ENCODE measurements at regions not wholly inside any gene's neighbourhood (a gene's known extent, or its start where the extent isn't known, plus 50 kb on each side); places are given as distances from the start of the nearest gene placed in this dataset.

DNA sequence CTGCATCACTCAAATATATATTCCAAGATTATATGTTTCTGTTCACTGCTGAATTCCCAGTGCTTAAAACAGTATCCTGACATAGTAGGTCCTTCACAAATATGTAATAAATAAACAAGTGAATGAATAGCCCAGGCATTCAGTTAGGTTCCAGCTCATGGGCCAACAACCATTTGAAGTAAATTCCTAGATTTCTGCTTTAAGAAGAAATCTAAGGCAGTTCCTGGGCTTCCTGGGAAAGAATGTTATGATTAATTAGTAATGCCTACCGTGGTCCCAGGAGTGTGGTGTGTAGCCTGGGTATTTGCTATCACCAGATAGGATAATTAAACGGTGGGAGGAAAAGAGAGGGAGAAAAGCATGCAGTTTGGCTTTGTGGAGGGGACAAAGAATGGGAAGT, 576.8 kb downstream of the SOX6 start:
- DNase-seq, result no peak

GRCh38 chr11:15780382-15780781, 576.0 kb downstream of the SOX6 start:
- no peak for DNase-seq

- DNase-seq, result no peak
Observed at GRCh38 chr11:15780837-15781236, 575.5 kb downstream of the SOX6 start.

DNA sequence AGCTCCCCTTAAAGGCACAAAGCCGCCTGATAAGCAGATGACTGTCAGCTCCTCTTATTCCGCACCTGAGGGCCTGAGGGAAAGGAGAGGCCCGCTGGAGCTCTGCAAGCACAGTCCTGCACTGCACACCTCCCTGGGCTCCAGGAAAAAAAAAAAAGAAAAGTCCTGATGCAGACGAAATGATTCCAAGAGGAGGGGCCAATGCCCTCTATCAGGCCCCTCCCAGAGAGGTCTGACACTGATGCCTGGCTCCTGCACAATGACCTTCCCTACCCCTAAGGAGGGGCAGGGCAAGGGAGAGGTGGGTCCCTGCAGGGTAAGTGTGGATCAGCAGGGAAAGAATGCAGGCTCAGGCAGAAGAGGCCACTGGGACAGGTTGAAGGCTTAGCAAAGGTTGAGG, 572.7 kb downstream of the SOX6 start:
- DNase-seq, result no peak

- DNase-seq, result peak; percentile 15
Observed at GRCh38 chr11:15793043-15793996, 563.0 kb downstream of the SOX6 start.

- DNase-seq, result no peak
Observed at GRCh38 chr11:15794361-15795150, 561.8 kb downstream of the SOX6 start.

GRCh38 chr11:15795378-15795777, 561.0 kb downstream of the SOX6 start:
- DNase-seq, result no peak

GRCh38 chr11:15800111-15800800, 556.1 kb downstream of the SOX6 start:
- DNase-seq, result no peak

- no peak for DNase-seq
Observed at GRCh38 chr11:15801126-15801525, 555.2 kb downstream of the SOX6 start.

DNA sequence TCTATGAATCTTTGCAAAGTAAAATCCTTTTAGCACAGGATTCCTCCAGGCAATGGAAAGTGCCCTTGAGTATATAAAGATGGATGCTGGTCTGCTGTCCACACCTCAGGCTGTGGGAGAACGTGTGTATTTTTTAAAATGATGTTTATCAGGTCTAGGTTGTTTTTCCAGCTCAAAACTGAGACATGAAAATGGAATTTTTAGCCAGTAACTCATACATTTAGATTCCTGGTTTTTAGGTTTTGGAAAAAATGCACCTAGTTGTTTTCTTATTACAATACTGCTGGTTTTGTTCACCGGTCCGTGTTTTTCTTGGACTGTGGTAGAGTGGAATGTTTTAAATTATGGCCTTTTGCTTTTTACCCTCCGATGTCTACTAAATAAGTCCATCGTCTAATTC, 554.7 kb downstream of the SOX6 start:
- no peak for DNase-seq

- no peak for DNase-seq
Observed at GRCh38 chr11:15805726-15806125, 550.6 kb downstream of the SOX6 start.

- no peak for DNase-seq
Observed at GRCh38 chr11:15806217-15806616, 550.1 kb downstream of the SOX6 start.

DNA sequence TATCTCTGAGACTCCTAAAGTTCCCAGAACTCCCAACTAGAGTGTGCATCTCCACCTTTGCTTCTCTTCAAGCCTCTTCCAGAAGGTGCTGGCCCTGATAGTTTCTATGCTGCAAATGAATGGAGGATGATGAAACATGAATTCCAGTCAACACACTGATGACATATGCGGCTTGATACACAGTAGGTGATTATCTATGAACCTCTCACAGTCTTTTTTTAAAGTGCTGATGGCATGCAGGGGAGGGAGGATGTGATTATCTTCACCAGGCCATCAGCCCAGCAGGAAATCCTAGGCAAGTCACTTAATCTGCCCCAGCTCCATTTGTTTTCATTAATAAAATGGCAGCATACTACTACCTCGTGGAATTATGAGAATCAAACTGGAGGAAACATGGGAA, 548.5 kb downstream of the SOX6 start:
- no peak for DNase-seq

GRCh38 chr11:15810082-15810481, 546.3 kb downstream of the SOX6 start:
- no peak for DNase-seq

GRCh38 chr11:15810525-15810924, 545.8 kb downstream of the SOX6 start:
- DNase-seq, result no peak

GRCh38 chr11:15815246-15816195, 540.8 kb downstream of the SOX6 start:
- no peak for DNase-seq

GRCh38 chr11:15816260-15816871, 540.0 kb downstream of the SOX6 start:
- peak; percentile 21 for DNase-seq

GRCh38 chr11:15817001-15817400, 539.3 kb downstream of the SOX6 start:
- DNase-seq, result no peak

- no peak for DNase-seq
Observed at GRCh38 chr11:15818132-15818842, 538.1 kb downstream of the SOX6 start.

- DNase-seq, result no peak
Observed at GRCh38 chr11:15819679-15820286, 536.6 kb downstream of the SOX6 start.

- DNase-seq, result no peak
Observed at GRCh38 chr11:15821451-15821850, 534.9 kb downstream of the SOX6 start.

Measured in T1000 (cell line).